ENCODE measurements at regions not wholly inside any gene's neighbourhood (a gene's known extent, or its start where the extent isn't known, plus 50 kb on each side); places are given as distances from the start of the nearest gene placed in this dataset.
A peak's percentile ranks its signal among the peaks of the same experiment; 100 is the strongest.

DNA sequence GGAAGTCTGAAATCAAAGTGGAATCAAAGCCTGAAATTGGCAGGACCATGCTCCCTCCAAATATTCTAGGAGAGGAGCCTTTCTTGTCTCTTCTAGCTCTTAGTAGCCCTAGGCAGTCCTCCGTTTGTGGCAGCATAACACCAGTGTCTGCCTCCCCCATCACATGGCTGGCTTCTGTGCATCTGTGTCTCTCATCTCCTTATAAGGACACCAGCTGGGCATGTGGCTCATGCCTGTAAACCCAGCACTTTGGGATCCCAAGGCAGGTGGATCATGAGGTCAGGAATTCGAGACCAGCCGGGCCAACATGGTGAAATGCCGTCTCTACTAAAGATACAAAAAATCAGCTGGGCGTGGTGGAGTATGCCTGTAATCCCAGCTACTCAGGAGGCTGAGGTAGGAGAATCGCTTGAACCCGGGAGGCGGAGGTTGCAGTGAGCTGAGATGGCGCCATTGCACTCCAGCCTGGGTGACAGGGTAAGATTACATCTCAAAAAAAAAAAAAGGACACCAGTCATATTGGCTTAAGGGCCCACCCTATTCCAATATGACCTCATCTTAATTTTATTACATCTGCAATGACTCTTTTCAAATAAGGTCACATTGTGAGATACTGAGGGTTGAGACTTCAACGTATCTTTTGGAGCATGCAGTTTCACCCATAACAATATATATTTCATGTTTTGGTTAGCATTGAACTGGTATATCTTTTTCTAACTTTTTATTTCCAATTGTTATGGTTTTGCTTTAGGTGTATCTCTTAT, 148.0 kb upstream of the TPM1 start:
- TF ChIP-seq, protein P1, sequence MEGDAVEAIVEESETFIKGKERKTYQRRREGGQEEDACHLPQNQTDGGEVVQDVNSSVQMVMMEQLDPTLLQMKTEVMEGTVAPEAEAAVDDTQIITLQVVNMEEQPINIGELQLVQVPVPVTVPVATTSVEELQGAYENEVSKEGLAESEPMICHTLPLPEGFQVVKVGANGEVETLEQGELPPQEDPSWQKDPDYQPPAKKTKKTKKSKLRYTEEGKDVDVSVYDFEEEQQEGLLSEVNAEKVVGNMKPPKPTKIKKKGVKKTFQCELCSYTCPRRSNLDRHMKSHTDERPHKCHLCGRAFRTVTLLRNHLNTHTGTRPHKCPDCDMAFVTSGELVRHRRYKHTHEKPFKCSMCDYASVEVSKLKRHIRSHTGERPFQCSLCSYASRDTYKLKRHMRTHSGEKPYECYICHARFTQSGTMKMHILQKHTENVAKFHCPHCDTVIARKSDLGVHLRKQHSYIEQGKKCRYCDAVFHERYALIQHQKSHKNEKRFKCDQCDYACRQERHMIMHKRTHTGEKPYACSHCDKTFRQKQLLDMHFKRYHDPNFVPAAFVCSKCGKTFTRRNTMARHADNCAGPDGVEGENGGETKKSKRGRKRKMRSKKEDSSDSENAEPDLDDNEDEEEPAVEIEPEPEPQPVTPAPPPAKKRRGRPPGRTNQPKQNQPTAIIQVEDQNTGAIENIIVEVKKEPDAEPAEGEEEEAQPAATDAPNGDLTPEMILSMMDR (IDR thresholded peaks at IDR 0.05; ENCODE audit: unreplicated experiment): no peak
- H3K4me1 Mint-ChIP-seq: peaks cover 54% of the 10 kb centered on the region
- peaks cover 3% of the 10 kb centered on the region for H3K9me3 Mint-ChIP-seq
- no peaks in the 10 kb centered on the region for H3K36me3 Mint-ChIP-seq
- H3K27me3 Mint-ChIP-seq (ENCODE audit: low read depth): no peaks in the 10 kb centered on the region
- H3K27ac Mint-ChIP-seq: peak overlapping the region; percentile 99
- no peak for DNase-seq (ENCODE audit: low spot score in 2 of 2, unreplicated experiment in 2 of 2)
- no peak overlapping the region for H3K4me3 Mint-ChIP-seq

DNA sequence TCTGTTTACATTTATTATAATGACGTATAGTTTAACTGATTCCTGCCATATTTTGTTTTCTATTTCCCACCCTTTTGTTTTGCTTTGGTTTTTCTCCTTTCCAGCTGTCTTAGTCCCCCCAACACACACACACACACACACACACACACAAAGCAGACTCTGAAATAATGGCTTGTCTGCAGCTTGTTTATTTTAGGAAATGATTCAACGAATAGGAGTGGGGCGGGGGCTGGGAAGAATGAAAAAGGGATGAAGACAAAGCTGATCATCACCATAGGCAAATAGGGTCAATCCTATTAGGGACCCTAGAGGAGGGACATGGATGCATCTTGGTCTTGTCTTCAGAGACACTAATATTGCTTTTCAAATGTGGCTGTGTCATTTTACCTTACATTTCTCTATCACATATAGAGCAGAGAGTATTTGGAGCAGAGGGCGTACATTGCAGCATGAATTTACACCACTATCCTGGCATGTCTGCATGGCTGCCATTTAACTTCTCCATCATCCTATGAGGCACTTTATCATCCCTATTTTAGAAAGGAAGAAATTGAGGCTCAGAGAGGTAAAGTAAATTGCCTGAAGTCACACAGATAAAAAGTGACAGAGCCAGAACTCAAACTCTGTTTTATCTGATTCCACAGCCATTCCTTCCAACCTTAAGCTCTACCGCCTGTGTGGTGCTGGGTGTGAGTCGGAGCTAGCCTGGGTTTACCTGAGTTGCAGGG, 147.2 kb upstream of the TPM1 start:
- Mint-ChIP-seq H3K36me3 (no peaks in the 10 kb centered on the region), H3K27ac (peak overlapping the region; percentile 99), H3K4me1 (peaks cover 58% of the 10 kb centered on the region), H3K27me3 (ENCODE audit: low read depth) (no peaks in the 10 kb centered on the region), H3K4me3 (no peak overlapping the region), H3K9me3 (peaks cover 3% of the 10 kb centered on the region)
- DNase-seq (ENCODE audit: low spot score in 2 of 2, unreplicated experiment in 2 of 2): no peak
- TF ChIP-seq, protein P1 (IDR thresholded peaks at IDR 0.05; ENCODE audit: unreplicated experiment): no peak

DNA sequence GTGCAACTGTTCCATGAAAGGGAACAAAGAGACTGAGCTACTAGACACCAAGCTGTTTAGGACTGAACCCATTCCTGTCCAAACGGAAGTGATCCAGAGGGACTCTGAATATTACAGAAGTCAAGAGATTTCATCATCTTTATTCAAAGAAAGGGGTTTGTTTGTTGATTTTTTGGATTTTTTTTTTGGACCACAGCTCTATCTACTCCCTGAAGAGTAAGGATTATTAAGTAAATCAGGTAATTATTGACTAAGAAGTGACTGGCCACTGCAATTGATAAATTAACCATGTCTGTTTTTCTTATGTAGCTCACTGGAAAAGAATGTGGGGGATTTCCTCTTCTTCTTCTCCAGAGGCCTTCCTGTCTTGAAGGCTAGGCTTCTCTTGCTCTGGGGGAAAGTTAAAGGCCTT, 146.6 kb upstream of the TPM1 start:
- Mint-ChIP-seq H3K27ac (peak overlapping the region; percentile 99), H3K27me3 (ENCODE audit: low read depth) (no peaks in the 10 kb centered on the region), H3K4me3 (peak overlapping the region; percentile 18), H3K9me3 (peaks cover 3% of the 10 kb centered on the region), H3K4me1 (peaks cover 63% of the 10 kb centered on the region), H3K36me3 (no peaks in the 10 kb centered on the region)
- TF ChIP-seq, protein P1 (IDR thresholded peaks at IDR 0.05; ENCODE audit: unreplicated experiment): no peak
- DNase-seq (ENCODE audit: low spot score in 2 of 2, unreplicated experiment in 2 of 2): no peak

- TF ChIP-seq, protein P1 (IDR thresholded peaks at IDR 0.05; ENCODE audit: unreplicated experiment): no peak
- Mint-ChIP-seq H3K36me3 (no peaks in the 10 kb centered on the region), H3K27me3 (ENCODE audit: low read depth) (no peaks in the 10 kb centered on the region), H3K27ac (peak overlapping the region; percentile 99), H3K4me1 (peaks cover 63% of the 10 kb centered on the region), H3K4me3 (peak overlapping the region; percentile 18), H3K9me3 (peaks cover 3% of the 10 kb centered on the region)
- DNase-seq (ENCODE audit: low spot score in 2 of 2, unreplicated experiment in 2 of 2): no peak
These were observed 146.1 kb upstream of the TPM1 start for GRCh38 chr15:62896380-62896866.

DNA sequence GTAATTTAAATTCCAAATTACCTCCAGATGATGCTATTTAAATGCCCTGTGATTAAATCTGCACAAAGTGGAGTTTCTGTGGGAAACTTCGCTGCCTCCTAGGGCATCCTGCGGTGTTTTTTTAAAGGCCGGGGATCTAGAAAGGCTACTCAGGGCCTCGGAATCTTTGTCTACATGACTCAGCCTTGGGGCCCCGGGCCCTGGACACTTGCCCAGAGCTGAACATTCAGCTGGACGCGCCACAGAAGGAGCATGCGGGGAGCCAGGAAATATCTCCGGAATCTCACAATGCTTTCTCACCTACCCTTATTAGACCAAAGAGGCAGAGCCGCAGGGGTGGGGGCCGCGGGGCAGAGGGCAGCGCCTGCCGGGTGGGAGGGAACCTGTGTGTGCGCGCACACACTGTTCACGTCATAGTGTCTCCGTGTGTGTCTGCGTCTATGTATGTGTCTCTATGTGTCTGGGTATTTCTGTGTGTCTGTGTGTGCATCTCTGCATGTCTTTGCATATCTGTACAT, 145.5 kb upstream of the TPM1 start:
- peaks cover 68% of the 10 kb centered on the region for H3K4me1 Mint-ChIP-seq
- H3K9me3 Mint-ChIP-seq: peaks cover 3% of the 10 kb centered on the region
- H3K4me3 Mint-ChIP-seq: peak overlapping the region; percentile 22
- H3K27ac Mint-ChIP-seq: peak overlapping the region; percentile 99
- TF ChIP-seq, protein P1 (IDR thresholded peaks at IDR 0.05; ENCODE audit: unreplicated experiment): no peak
- H3K36me3 Mint-ChIP-seq: no peaks in the 10 kb centered on the region
- H3K27me3 Mint-ChIP-seq (ENCODE audit: low read depth): no peaks in the 10 kb centered on the region
- DNase-seq (ENCODE audit: low spot score in 2 of 2, unreplicated experiment in 2 of 2): peak; percentile 69 to 85
